ENCODE measurements at regions not wholly inside any gene's neighbourhood (a gene's known extent, or its start where the extent isn't known, plus 50 kb on each side); places are given as distances from the start of the nearest gene placed in this dataset.

GRCh38 chr4:114310296-114310925 lies 288.2 kb upstream of the UGT8 start:
- Histone ChIP-seq H3K14ac (ENCODE audit: insufficient read length) (no peak overlapping the region), H3K9me3 (ENCODE audit: insufficient read depth in 2 of 2, low read depth in 1 of 2, low read length in 1 of 2) (no peaks in the 10 kb centered on the region; a peak in 1 of 4 replicates), H2AK5ac (ENCODE audit: low read depth, low read length) (no peak overlapping the region), H3K27ac (ENCODE audit: low read depth, low read length) (no peak overlapping the region), H2BK120ac (replicated peaks; ENCODE audit: low read depth, low read length) (no peak overlapping the region), H3K27me3 (replicated peaks in 1 of 4; ENCODE audit: control insufficient read depth in 3 of 4, extremely low read depth in 1 of 4, insufficient read depth in 3 of 4, low read length in 3 of 4) (no peaks in the 10 kb centered on the region; a peak in 1 of 7 replicates), H3K4me1 (replicated peaks in 1 of 4; ENCODE audit: control insufficient read depth in 3 of 4, insufficient read depth in 4 of 4, low read length in 3 of 4) (no peaks in the 10 kb centered on the region), H4K91ac (replicated peaks; ENCODE audit: insufficient read length, low read length) (no peak overlapping the region), H2BK5ac (ENCODE audit: low read depth, low read length) (no peak overlapping the region), H3K79me1 (ENCODE audit: low read depth, low read length) (no peaks in the 10 kb centered on the region), H3K23ac (ENCODE audit: insufficient read length) (no peak overlapping the region), H2BK15ac (ENCODE audit: low read length) (no peak overlapping the region), H3K4me2 (ENCODE audit: insufficient read depth in 1 of 2, low read depth in 2 of 2, low read length in 2 of 2) (no peak overlapping the region), H3K9ac (replicated peaks in 1 of 4; ENCODE audit: extremely low read depth in 1 of 4, low read depth in 3 of 4, low read length in 3 of 4) (no peak overlapping the region), H4K20me1 (replicated peaks in 1 of 2; ENCODE audit: control insufficient read depth in 1 of 2, insufficient read depth in 2 of 2, low read length in 2 of 2) (no peaks in the 10 kb centered on the region), H3K79me2 (ENCODE audit: control insufficient read depth in 1 of 2, insufficient read depth in 2 of 2, low read length in 2 of 2) (no peaks in the 10 kb centered on the region), H3K56ac (replicated peaks; ENCODE audit: insufficient read length, low read depth, low read length) (no peak overlapping the region), H3K4ac (replicated peaks; ENCODE audit: insufficient read length, low read depth, low read length) (no peak overlapping the region), H3K4me3 (ENCODE audit: extremely low read depth in 1 of 4, insufficient read depth in 2 of 4, low read depth in 3 of 4, low read length in 4 of 4) (no peak overlapping the region), H2BK20ac (ENCODE audit: low read length) (no peak overlapping the region), H3K23me2 (ENCODE audit: low read depth, low read length) (no peaks in the 10 kb centered on the region), H4K8ac (ENCODE audit: extremely low read depth, insufficient read depth, low read length) (no peak overlapping the region), H2AFZ (ENCODE audit: low read length) (no peak overlapping the region), H4K5ac (ENCODE audit: insufficient read length, low read depth, low read length) (no peak overlapping the region), H3K36me3 (ENCODE audit: control insufficient read depth in 2 of 4, insufficient read depth in 4 of 4, low read length in 3 of 4) (no peaks in the 10 kb centered on the region), H2BK12ac (ENCODE audit: low read depth, low read length) (no peak overlapping the region), H3K18ac (ENCODE audit: extremely low read depth, low read length) (no peak overlapping the region)
- CTCF ChIA-PET (ENCODE audit: partially characterized antibody) = no interaction called here
- FAIRE-seq = no peak
- POLR2A ChIA-PET (ENCODE audit: partially characterized antibody) = no interaction called here
- no peak for DNase-seq (ENCODE audit: low read depth in 1 of 2, low spot score in 2 of 2)
- TF ChIP-seq HDAC2 (IDR thresholded peaks at IDR 0.05; ENCODE audit: borderline replicate concordance in 1 of 2, low read depth in 2 of 2, low read length in 2 of 2) = no peak
- no peak for TF ChIP-seq BCL11A (IDR thresholded peaks at IDR 0.05; ENCODE audit: low read depth in 2 of 2, low read length in 2 of 2)
- no peak for TF ChIP-seq E2F6 (IDR thresholded peaks at IDR 0.05)
- no peak for TF ChIP-seq BRCA1 (IDR thresholded peaks at IDR 0.05; ENCODE audit: low read depth, low read length)
- no peak for TF ChIP-seq MAFK (IDR thresholded peaks at IDR 0.05; ENCODE audit: low read depth, low read length)
- no peak for TF ChIP-seq KDM5A (IDR thresholded peaks at IDR 0.05; ENCODE audit: low read length)
- TF ChIP-seq CHD1 (IDR thresholded peaks at IDR 0.05; ENCODE audit: low read depth, low read length) = no peak
- no peak for TF ChIP-seq SIN3A (conservative IDR thresholded peaks at IDR 0.05 in 1 of 2, IDR thresholded peaks at IDR 0.05 in 1 of 2; ENCODE audit: low read depth in 1 of 2, low read length in 2 of 2)
- TF ChIP-seq CREB1 (IDR thresholded peaks at IDR 0.05) = no peak
- TF ChIP-seq TEAD4 (IDR thresholded peaks at IDR 0.05; ENCODE audit: low read depth, low read length) = no peak
- no peak for TF ChIP-seq TAF7 (optimal IDR thresholded peaks at IDR 0.05; ENCODE audit: borderline replicate concordance, low read depth, low read length)
- TF ChIP-seq POLR2A (IDR thresholded peaks at IDR 0.05; ENCODE audit: control extremely low read depth in 1 of 2, low read depth in 2 of 2, low read length in 2 of 2) = no peak
- no peak for TF ChIP-seq CHD2 (IDR thresholded peaks at IDR 0.05; ENCODE audit: low read length)
- TF ChIP-seq ZNF274 (IDR thresholded peaks at IDR 0.05; ENCODE audit: borderline replicate concordance, extremely low read depth, low read length) = no peak
- TF ChIP-seq GABPA (IDR thresholded peaks at IDR 0.05; ENCODE audit: borderline replicate concordance, insufficient read depth, low read length) = no peak
- no peak for TF ChIP-seq CBX5 (IDR thresholded peaks at IDR 0.05; ENCODE audit: low read depth, low read length)

Measured in H1 (cell line).